Lower leg skin (tissue), 3 donors: ENCODE measurements at regions not wholly inside any gene's neighbourhood (a gene's known extent, or its start where the extent isn't known, plus 50 kb on each side); places are given as distances from the start of the nearest gene placed in this dataset.

Source experiments
- CTCF ChIP-seq, 3 donors: fragments of 450-650 bp; IDR thresholded peaks; one replicate each; pipeline ENCODE4 v1.5.1; 2016; ENCODE audit warnings: antibody characterized with exemption in 3 of 3, mild to moderate bottlenecking in 3 of 3, moderate library complexity in 2 of 3
- POLR2A ChIP-seq, 2 donors: fragments of 450-650 bp; IDR thresholded peaks; one replicate each; pipeline ENCODE4 v1.6.1; 2016 to 2017; ENCODE audit warnings: antibody characterized with exemption in 2 of 2, mild to moderate bottlenecking in 1 of 2, moderate library complexity in 1 of 2

- TF ChIP-seq CTCF (IDR thresholded peaks at IDR 0.05) (no peak), POLR2A (IDR thresholded peaks at IDR 0.05) (no peak)
Measured at GRCh38 chr11:37984991-37985390, 1387.0 kb upstream of the RAG2 start.
